C1 segment of cervical spinal cord (tissue), 14 donors: ENCODE measurements at regions not wholly inside any gene's neighbourhood (a gene's known extent, or its start where the extent isn't known, plus 50 kb on each side); places are given as distances from the start of the nearest gene placed in this dataset.

ENCODE experiments used
- DNase-seq, 14 donors: peaks; one replicate each; lab custom pipeline; 2025; lab: John Stamatoyannopoulos, UW

- no peak for DNase-seq
Measured at GRCh38 chr7:155360495-155361345, 63.0 kb downstream of the INSIG1 start.

DNA sequence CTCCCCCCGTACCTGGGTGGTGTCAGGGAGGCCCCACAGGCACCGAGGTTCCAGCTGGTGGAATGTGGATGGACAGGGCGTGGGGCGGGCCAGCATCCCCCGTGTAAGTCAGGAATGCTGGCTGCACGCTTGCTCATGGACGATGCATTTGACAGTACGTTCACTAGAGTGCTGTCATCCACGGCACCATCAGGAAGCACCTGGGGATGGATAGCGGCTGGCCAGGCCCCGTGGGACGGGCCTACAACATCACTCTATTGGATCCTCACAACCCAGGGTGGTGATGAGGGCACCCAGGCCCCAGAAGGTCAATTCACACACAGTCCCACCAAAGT is 63.6 kb downstream of the INSIG1 start:
- DNase-seq, result no peak

DNA sequence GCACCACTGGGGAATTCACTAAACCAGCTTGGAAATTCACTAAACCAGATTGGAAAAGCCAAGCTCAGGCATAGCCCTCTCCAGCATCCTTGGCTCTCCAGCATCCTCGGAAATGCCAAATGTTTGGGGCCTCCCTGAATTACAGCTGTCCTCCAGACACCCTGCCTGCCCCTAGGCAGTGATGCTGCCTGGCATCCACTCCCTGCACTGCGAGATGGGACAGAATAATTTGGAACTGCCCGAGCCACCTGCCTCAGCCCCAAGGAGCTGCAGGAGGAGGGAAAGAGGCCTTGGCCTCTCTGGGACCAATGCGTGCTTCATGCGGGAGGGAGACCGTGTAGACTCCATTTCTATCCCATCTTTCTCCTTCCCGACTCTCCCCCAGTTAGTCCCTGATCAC is 64.3 kb downstream of the INSIG1 start:
- no peak for DNase-seq

GRCh38 chr7:155362380-155363145 is 64.9 kb downstream of the INSIG1 start:
- no peak for DNase-seq

DNA sequence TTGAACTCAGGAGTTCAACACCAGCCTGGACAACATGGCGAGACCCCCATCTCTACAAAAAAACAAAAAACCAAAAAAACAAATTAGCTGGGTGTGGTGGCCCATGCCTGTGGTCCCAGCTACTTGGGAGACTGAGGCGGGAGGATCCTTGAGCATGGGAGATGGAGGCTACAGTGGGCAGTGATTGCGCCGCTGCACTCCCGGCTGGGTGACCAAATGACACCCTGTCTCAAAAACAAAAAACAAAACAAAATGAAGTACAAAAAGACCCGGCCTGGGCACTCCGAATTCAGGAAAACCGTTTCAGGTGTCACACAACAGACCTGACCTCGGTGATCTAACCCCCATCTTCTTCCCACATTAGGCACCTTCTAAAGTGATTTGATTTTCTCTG is 65.5 kb downstream of the INSIG1 start:
- DNase-seq, result no peak

- DNase-seq, result no peak
Measured at GRCh38 chr7:155363852-155364600, 66.3 kb downstream of the INSIG1 start.

DNA sequence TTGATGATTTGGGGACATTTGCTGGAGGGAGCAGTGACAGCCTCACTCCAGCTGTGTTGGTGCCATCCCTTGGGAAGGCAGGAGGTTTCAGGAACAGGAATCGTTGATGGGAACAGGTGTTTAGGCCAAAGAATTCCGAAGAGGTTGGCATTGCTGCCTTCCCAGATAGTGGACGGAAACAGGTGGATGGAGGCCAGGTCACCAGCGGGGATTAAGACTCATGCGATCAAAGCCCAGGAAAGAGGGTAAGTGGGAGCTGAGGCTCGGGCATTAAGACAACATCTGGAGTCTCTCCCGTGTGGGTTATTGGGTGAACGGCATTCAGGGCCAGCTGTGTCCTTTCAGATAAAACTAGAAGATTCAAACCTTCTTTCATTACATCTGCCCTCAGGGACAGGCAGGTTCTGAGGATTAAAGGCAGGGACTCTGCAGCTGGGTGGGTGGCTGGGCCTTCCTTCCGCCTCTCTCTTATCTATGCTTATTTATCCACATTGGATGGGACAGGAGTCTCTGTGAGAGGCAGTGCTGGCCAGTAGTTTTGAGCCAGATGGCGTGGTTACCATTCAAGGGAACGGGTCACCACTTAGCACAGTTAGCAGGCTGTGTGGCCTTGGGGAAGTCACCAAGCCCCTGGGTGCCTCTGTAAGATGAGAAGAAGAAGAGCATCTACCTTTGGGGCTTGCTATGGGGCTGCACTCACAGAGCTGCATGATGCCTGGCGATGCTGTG is 67.6 kb downstream of the INSIG1 start:
- DNase-seq, result no peak

GRCh38 chr7:155368894-155369600 is 71.4 kb downstream of the INSIG1 start:
- no peak for DNase-seq

DNA sequence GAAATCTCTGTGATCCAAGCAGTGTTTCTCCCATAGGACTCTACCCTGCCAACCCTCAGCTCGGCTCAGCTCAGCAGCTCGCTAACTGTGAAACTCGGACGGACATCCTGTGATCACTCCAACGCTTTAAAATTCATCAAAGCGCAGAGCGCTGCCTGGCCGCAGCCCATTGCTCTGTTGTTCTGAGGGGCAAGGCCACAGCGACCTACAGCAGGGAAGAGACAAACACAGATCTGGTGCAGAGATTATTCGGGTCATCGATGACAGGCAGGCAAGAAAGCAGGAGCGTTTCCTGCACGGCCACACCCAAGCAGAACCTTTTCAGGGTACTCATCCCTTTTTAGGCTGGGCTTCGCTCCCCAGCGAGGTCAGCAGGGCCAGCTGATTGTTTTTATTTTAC is 72.1 kb downstream of the INSIG1 start:
- no peak for DNase-seq

- DNase-seq, result no peak
Measured at GRCh38 chr7:155371331-155371883, 73.7 kb downstream of the INSIG1 start.

DNA sequence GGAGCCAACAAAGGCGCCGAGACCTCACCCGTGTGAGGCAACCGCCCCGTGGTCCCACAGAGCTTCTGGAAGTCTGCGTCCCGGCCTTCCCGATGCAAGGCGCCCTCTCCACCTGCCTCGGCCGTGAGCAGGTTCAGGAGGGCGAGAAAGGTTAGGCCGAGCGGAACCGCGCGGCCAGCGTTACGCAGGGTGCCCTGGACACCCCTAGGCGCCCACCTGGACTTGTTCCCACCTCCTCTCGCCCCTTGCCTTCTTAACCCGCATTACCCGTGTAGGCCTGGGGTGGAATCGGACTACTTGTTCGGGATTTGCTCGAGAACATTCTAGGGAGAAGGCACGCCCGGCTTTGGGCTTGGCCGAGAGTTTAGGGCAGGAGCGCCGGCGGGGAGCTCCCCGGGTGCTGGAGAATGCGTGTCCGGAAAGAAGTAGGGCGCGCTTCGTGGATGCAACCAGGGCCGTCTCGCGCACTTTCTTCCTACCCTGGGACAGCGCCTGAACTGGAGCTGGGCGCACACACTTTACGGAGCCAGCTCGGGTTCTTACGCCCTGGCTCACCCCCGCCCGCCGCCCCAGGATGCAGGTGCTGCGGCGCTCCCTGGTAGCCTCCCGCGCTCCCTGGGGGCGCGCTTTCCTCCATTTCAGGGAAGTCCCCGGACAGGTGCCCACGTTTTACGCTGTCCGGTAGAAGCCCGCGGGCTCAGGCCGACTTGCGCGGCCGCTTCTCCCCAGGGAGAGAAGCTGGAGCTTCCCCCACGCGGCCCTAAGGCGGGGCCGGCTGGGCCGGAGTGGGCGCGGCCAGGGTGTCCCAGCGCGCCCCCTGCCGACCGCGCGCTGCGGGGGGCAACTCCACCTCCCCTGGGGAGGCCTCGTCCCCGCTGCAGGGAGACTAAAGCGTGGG is 74.5 kb downstream of the INSIG1 start:
- no peak for DNase-seq

- DNase-seq, result no peak
Measured at GRCh38 chr7:155372782-155373358, 75.2 kb downstream of the INSIG1 start.

DNA sequence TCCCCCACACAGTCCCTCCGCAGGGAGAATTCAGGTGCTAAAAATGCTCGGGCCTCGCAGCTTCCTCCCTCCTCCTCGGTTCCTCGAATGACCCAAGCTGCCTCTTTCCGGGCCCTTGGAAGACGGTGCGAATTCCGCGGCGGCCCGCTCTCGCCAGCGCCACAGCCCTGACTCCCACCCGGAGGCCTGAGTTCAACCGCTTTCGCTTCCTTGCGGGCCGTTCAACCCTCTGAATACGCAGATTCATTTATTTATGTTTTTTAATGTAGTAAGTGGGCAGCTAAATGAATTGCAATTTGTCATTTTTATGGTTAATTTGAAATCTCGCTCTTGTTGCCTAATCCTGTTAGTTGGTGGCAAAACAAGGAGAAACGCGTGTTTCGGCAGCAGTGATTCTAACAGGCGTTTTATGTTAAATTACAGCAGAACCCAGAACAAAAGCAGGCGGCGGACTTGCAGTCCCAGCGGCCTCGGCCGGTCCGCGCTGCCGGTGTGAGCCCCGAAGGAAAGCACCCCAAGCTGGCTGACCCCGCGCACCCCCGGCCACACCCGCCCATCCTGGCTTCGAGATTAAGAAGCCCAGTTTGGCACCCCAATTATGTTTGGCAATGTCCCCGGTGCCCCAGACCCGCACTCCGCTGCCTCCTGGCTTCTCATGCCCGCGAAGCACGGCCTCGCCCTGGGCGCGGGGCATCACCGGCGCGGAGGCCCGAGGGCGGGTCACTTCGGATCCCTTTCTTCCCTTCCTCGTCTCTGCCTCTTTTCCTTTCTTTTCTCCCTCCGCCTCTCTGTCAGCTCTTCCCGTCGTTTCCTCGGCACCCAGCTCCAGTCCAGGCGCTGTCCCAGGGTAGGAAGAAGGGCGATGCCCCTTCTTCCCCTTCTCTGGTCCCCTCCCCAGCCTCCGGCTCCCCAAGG is 75.9 kb downstream of the INSIG1 start:
- no peak for DNase-seq

- DNase-seq, result no peak
Measured at GRCh38 chr7:155374276-155375252, 76.9 kb downstream of the INSIG1 start.

- DNase-seq, result no peak
Measured at GRCh38 chr7:155375337-155376277, 77.9 kb downstream of the INSIG1 start.
